PC-9 (cell line): ENCODE measurements at regions not wholly inside any gene's neighbourhood (a gene's known extent, or its start where the extent isn't known, plus 50 kb on each side); places are given as distances from the start of the nearest gene placed in this dataset.

ENCODE experiments used
- EZH2 ChIP-seq: fragments of 200-600 bp; sonication (generic); IDR thresholded peaks from 2 replicates; pipeline ENCODE4 v1.8.0; 2017; ENCODE audit warnings: antibody characterized with exemption, low read depth
- TF ChIP-seq, protein P1 (sequence below): fragments of 200-600 bp; sonication (generic); conservative IDR thresholded peaks from 2 replicates; pipeline ENCODE4 v1.6.1; 2017; ENCODE audit warnings: mixed run types, antibody characterized with exemption, mild to moderate bottlenecking, moderate library complexity

DNA sequence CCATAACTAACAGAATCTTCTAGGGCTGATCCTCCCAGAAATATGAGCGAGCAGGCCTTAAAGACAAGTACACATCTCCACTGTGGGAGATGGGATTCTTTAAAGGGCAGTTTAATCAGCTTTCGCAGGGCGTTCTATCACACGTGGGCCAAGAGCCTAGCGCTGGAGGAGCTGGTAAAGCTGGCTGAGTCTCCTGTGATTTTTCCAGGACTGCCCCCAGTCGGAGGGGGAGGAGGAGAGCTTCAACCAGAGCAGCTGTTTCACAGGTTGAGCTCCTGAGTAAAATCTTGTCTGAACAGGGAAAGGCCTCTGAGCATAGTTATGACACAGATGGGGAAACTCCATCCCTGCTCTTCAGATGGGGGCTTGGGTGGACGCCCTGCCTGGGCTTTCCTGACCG, 87.0 kb downstream of the ZNF365 start:
- TF ChIP-seq, protein P1, sequence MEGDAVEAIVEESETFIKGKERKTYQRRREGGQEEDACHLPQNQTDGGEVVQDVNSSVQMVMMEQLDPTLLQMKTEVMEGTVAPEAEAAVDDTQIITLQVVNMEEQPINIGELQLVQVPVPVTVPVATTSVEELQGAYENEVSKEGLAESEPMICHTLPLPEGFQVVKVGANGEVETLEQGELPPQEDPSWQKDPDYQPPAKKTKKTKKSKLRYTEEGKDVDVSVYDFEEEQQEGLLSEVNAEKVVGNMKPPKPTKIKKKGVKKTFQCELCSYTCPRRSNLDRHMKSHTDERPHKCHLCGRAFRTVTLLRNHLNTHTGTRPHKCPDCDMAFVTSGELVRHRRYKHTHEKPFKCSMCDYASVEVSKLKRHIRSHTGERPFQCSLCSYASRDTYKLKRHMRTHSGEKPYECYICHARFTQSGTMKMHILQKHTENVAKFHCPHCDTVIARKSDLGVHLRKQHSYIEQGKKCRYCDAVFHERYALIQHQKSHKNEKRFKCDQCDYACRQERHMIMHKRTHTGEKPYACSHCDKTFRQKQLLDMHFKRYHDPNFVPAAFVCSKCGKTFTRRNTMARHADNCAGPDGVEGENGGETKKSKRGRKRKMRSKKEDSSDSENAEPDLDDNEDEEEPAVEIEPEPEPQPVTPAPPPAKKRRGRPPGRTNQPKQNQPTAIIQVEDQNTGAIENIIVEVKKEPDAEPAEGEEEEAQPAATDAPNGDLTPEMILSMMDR: no peak
- no peak for TF ChIP-seq EZH2
